HG03175 (cell line): ENCODE measurements at regions not wholly inside any gene's neighbourhood (a gene's known extent, or its start where the extent isn't known, plus 50 kb on each side); places are given as distances from the start of the nearest gene placed in this dataset.

Experiments used
- ATAC-seq: cut with Tn5 transposase; IDR thresholded peaks from one replicate; pipeline ENCODE4 v1.9.1; 2021; ENCODE audit warnings: mild to moderate bottlenecking, moderate library complexity; ENCODE audit not compliant: unreplicated experiment

DNA sequence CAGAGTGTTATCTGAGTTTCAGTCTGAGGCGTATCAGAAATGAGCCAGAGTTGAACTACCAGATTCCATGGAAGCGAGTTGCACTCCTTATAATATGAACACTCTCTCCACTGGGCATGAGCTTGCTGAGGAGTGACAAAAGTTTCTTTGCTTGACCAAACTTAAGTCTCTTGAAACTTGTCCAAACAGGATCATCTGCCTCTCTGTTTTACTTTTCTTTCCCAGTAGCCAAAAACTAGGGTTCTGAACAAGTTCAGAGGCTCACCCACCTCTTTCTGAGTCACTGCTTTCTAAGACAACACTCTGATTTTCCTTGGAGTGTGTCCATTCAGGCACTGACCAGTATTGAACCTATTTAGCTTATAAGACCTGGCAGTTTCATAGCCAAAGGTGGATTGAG, 233.2 kb upstream of the TCF4 start:
- no peak for ATAC-seq

DNA sequence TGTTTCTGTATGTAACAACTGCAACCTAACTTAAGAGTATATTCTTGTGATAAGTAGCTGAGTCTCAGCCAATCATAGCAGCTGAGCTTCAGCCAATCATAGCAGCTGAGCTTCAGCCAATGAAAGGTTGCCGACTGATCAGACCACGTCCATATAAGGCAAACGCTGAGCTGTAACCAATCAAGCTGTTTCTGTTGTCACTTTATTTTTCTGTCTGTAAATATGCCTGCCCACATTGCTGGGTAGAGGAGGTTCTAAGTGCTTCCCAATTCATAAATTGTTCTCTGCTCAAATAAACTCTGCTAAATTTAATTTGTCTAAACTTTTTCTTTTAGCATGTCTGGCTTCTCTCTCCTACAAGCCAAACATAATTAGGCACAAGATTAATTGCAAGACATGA, 231.5 kb upstream of the TCF4 start:
- ATAC-seq, result no peak

DNA sequence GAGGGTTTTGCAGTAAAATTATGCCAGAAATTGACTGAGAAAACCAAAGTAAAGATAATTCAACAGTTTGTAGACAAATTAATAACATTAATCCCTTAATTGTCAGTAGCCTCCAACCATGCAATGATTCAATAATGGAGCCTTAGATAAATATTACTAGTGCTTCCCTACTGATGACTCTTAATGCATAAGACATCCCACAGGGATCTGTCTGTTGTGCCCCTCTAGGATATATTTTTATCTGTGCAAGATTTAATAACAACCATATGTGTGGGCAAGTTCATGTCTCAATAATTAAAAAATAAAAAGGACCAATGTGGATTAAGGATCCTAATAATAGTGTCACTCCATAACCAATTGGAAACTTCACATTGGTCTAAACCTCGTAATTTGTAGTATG, 230.3 kb upstream of the TCF4 start:
- no peak for ATAC-seq

DNA sequence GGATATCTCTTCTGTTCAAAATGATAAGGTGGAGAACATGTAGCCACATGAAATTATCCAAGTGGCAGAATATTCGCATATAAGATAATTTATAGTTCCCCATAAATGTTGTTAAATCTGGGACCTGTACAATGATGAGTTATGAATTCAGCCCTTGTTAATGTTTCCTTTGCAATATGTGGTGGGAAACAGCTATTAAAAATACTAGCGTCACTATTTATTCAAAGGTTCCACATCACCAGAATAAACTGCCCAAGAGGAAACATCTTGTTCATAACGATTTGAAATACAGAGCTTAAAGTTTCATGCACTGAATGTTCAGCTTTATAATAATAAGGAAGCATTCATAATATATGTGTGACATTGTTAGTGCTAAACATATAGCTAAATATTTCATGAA, 223.9 kb upstream of the TCF4 start:
- ATAC-seq, result no peak

- ATAC-seq, result no peak
These were observed 217.7 kb upstream of the TCF4 start for GRCh38 chr18:55805666-55806065.

DNA sequence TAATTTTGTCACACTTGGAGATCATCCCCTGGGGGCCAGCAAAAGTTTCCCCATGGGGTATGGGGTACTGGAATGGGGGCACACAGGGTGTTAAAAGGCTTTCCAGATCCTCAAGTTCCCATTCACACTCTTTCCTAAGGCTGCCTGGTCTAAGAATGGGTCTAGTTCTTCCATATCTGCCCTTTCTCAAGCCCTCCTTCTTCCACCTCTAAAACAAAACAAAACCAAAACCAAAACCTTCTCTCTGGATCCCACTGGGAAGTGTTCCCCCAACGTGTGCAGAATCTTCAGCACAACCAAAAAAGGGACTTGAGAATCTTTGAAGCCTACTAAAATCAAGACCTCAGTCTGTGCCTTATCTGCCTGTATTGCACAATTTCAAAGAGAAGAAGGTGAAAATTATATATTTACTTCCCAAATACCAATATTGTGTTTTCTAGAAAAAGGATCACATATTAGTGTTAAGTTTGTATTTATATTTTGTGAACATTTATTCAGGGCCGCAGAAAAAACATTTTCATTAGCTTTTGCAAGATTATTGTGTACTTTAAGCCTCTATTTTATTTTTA, 207.2 kb upstream of the TCF4 start:
- ATAC-seq, result no peak

- ATAC-seq, result no peak
These were observed 206.5 kb upstream of the TCF4 start for GRCh38 chr18:55794288-55795052.

- no peak for ATAC-seq
These were observed 202.3 kb upstream of the TCF4 start for GRCh38 chr18:55790296-55790695.

DNA sequence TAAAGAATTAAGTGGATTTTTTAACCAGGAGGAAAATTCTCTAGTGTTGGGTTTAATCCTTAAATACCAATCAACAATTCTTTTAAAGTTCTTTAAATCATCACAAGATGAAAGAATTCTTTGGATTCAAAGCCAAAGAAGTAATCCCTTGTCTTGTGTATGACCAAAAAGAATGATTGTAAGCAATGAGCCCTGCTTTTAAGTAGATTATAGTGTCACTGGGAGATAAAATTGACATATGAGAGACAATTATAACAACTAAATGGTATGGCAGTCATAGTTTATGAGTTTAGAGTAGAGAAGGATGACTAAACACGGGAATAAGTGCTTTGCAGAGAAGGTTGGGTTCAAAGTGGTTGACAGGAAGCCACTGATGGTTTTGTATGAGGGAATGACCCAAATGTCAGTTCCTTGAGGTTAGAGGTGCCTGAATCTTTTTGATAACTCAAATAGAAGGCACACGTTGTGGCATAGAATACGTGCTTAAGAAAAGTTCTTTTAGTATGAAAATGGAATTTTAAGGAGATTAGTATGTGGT, 199.6 kb upstream of the TCF4 start:
- ATAC-seq, result no peak

- no peak for ATAC-seq
These were observed 198.8 kb upstream of the TCF4 start for GRCh38 chr18:55786651-55787272.

DNA sequence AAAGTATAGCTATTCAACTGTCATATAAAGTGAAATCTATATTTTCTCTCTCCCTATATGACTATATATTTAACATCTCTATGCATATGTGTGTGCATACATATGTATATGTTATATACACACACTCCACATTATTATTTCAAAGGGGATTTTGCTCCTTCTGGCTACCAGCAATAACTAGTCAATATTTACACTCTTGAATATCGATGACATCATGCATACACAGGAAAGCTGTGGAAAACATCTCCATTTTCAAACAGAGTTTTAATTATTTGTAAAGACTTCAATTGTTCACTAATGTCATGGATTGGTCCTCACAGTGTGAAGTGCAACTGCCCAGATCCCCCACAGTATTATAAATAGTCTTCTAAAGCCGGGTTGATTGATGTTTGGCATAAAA, 195.9 kb upstream of the TCF4 start:
- no peak for ATAC-seq

DNA sequence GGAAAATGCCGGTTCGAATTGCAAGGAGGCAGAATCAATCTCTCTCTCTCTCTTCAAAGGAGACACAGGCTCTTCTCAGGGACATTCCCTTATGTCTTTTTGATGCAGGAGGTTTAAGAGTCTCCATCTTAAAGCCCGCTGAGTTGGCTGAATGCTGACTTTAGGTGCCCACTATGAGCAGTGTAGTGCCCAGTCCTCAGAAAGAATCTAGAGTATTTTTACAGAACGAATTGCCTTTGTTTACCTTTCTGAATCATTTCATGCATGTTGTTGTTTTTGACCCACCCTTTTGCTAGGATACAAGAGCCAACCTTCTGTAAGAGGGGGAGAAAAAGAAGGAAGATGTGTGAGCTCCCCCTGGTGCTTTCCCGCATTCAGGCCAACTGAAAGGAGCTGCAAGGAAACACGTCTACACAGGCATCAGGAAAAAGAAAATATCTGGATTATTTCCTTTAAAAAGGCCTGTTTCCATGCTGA, 193.5 kb upstream of the TCF4 start:
- no peak for ATAC-seq

- no peak for ATAC-seq
These were observed 192.6 kb upstream of the TCF4 start for GRCh38 chr18:55780586-55781071.

- no peak for ATAC-seq
These were observed 191.9 kb upstream of the TCF4 start for GRCh38 chr18:55779691-55780585.

DNA sequence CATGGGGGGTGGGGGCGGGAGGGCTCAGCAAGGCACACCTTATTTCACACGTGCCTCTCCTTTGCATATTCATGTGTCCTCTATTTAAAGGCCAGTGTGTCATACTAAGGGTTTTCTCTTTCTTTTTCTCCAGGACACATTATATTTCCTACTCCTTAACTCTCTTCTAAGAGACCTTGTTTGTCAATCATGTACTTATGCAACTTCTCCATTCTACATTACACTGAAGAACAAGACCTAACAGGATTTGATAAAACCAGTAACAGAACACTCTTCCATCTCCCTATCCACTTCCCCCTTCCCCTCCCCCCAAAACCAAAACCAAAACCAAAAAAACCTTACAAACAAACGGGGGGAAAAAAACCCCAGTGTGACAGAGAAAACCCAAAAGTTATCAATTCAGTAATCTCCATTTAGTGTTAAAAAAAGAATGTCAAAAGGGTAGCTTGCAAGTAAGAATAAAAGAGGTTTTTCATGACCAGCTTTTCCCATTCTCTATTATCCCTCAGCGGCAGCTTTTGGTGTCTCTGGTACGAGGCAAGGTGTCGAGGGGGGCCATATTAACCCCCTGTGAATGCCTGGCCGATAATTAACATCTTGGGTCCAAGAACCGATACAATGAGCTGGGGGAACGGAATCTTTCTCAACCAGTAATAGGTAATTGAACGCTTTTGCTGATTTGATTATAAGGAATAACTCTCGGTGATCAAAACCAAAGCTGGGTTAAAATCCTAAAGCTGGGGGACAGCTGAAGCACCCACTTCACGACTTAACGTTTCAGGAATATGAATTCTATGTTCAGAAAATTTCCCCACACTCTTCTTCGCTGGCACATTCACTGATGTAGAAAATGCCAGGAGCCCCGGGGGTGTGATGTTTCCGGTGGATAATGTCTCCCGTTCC, 191.0 kb upstream of the TCF4 start:
- no peak for ATAC-seq

- no peak for ATAC-seq
These were observed 189.8 kb upstream of the TCF4 start for GRCh38 chr18:55777666-55778304.

DNA sequence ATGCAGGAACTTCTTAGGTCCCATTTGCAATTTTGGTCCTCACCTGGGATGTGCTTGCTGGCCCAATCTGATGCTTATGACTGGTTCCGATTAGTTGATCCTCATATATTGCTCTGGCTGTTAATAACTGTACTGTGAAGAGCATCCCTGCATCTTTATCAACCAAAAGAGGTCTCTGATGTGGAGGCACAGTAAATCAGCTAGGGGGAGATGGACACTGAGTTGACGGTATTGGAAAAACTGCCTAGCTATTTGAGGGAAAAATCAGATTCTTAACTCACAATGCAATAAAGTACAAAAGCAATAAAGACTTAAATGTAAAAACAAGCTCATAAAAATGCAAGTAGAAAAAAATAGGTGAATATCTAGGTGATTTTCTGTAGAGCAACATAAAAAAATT, 188.0 kb upstream of the TCF4 start:
- no peak for ATAC-seq

GRCh38 chr18:55774505-55774904, 186.5 kb upstream of the TCF4 start:
- no peak for ATAC-seq

GRCh38 chr18:55768255-55768654, 180.3 kb upstream of the TCF4 start:
- no peak for ATAC-seq
